Activated naive CD8-positive, alpha-beta T cell treated with anti-CD3 and anti-CD28 coated beads, Interleukin-2, amount 10 ng/mL, durations not matched to agents 7 days and 5 days (primary cell): ENCODE measurements at regions not wholly inside any gene's neighbourhood (a gene's known extent, or its start where the extent isn't known, plus 50 kb on each side); places are given as distances from the start of the nearest gene placed in this dataset.
A peak's percentile ranks its signal among the peaks of the same experiment; 100 is the strongest.

Experiments
- ATAC-seq: fragments of 150-1000 bp; cut with Tn5 transposase; one replicate; pipeline ENCODE4 v1.10.0; 2021; ENCODE audit warnings: low read depth, moderate library complexity
- POLR2A ChIA-PET: fragments of 350-600 bp; sonication (Branson Sonifier 250); formaldehyde crosslinking; loops from one replicate; lab custom pipeline; 2021; ENCODE audit warnings: antibody characterized with exemption; lab: Charles Lee
- DNase-seq: peaks from one replicate; pipeline ENCODE4 v3.0.0; 2021
- H3K27ac Mint-ChIP-seq: one replicate; pipeline ENCODE4 v1.8.0; 2022; ENCODE audit warnings: mild to moderate bottlenecking, mixed read lengths
- H3K27me3 Mint-ChIP-seq: one replicate; pipeline ENCODE4 v1.8.0; 2022; ENCODE audit warnings: mild to moderate bottlenecking, moderate library complexity, mixed read lengths
- H3K36me3 Mint-ChIP-seq: one replicate; pipeline ENCODE4 v1.8.0; 2021; ENCODE audit warnings: mild to moderate bottlenecking, mixed read lengths
- H3K4me1 Mint-ChIP-seq: one replicate; pipeline ENCODE4 v1.8.0; 2021; ENCODE audit warnings: mixed read lengths
- H3K4me3 Mint-ChIP-seq: one replicate; pipeline ENCODE4 v1.8.0; 2022; ENCODE audit warnings: mild to moderate bottlenecking, moderate library complexity, mixed read lengths
- H3K9me3 Mint-ChIP-seq: one replicate; pipeline ENCODE4 v1.8.0; 2021; ENCODE audit warnings: mixed read lengths

DNA sequence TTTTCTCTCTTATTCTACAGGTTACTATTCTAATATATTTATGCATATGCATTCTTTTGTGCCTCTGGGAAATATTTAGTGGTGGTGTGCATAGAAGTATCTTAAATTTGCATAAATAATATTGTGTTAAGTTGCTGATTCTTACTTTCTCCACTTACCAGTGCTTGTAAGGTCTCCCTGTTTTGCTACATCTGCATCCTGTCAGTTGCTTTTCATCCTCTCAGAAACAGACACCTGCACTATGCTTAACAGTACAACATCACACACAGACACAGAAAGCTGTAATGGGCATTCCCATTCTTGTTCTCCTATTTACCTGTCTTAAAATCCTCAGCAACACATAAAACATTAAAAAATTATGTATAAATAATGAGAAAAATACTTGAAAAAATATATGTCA is 713.3 kb upstream of the RGMB start:
- ATAC-seq (no peak), DNase-seq (no peak)
- no peak overlapping the region for H3K27ac Mint-ChIP-seq
- H3K4me3 Mint-ChIP-seq, result no peak overlapping the region
- no peaks in the 10 kb centered on the region for H3K9me3 Mint-ChIP-seq
- POLR2A ChIA-PET, result no interaction called here
- peaks cover 5% of the 10 kb centered on the region for H3K27me3 Mint-ChIP-seq
- H3K36me3 Mint-ChIP-seq, result no peaks in the 10 kb centered on the region
- H3K4me1 Mint-ChIP-seq, result no peaks in the 10 kb centered on the region

DNA sequence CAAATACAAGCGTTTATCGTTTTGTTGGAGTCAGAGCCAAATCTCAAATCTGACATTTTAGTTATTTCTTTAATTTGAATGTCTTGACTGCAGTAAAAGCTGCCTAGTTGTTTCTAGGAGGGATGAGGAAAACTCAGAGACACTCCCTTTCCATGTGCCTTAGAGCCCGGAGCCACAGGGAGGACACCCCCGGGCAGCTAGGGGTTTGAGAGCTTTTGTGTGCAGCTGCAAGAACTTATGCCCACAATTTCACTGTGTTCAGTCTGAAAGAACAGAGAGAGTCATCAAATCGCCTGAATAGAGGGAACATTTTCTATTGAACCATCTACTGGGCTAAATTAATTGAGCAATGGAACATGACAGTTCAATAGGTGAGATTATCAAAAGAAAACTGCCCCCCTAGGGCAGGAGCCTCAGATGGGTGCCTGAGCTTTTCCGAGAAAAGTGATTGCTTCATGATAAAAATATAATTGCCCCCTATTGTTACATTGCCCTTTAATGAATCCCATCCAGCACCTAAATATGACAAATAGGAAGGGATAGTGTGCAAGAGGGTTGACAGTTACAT is 709.3 kb upstream of the RGMB start:
- POLR2A ChIA-PET, result no interaction called here
- no peak overlapping the region for H3K4me3 Mint-ChIP-seq
- peaks cover 5% of the 10 kb centered on the region for H3K27me3 Mint-ChIP-seq
- ATAC-seq (no peak), DNase-seq (no peak)
- H3K27ac Mint-ChIP-seq, result no peak overlapping the region
- no peaks in the 10 kb centered on the region for H3K4me1 Mint-ChIP-seq
- no peaks in the 10 kb centered on the region for H3K9me3 Mint-ChIP-seq
- no peaks in the 10 kb centered on the region for H3K36me3 Mint-ChIP-seq

DNA sequence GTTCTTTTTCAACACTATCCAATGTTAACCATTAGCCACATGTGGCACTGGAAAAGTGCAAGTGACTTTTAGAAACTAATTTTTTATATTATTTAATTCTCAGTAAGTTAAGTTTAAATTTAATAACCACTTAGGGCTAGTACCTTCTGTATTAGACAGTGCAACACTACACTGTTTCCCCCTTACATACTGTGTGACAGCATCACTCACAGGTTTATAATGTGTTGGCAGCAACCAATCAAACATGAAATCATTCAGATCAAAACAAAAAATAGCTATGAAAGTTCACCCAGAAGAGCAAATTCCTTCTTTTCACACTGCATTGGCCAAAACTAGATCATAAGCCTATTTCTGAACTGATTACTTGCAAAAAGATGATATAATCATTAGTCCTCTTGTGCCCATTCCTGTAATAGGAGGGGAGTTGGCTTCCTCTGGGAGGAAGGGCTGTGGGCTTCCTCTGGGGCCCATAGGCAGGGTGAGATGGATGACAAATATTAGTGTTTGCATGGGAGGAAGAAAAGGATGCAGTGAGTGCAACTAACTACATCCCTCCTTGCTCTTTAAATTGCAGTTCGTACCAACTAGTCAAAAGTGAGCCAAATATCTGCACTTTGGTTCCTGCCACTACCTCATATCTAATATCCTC is 708.1 kb upstream of the RGMB start:
- Mint-ChIP-seq H3K27me3 (peaks cover 2% of the 10 kb centered on the region), H3K27ac (no peak overlapping the region), H3K9me3 (no peaks in the 10 kb centered on the region), H3K4me3 (no peak overlapping the region), H3K36me3 (no peaks in the 10 kb centered on the region), H3K4me1 (peaks cover 6% of the 10 kb centered on the region)
- POLR2A ChIA-PET, result no interaction called here
- DNase-seq (no peak), ATAC-seq (no peak)

DNA sequence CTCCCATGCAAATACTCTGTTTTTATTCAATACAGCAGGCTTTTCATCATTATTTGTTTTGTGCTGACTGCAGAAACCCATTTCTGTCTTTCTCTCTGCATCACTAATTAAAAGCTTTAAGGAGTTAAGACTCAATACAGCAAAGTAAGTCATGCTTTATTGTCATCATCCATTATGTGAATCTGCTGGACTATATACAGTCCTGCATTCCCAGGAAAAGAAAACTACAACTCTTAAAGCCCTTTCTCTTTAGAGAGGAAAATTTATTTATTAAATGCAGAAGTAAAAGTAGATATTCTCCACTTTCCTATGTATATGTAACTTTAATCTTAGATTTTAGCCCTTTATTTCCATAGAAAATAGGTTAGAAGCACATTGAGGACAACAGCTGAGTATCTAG is 706.6 kb upstream of the RGMB start:
- no peak for DNase-seq
- H3K27me3 Mint-ChIP-seq, result no peaks in the 10 kb centered on the region
- POLR2A ChIA-PET, result no interaction called here
- ATAC-seq, result no peak
- H3K9me3 Mint-ChIP-seq, result no peaks in the 10 kb centered on the region
- H3K36me3 Mint-ChIP-seq, result no peaks in the 10 kb centered on the region
- peaks cover 6% of the 10 kb centered on the region for H3K4me1 Mint-ChIP-seq
- no peak overlapping the region for H3K4me3 Mint-ChIP-seq
- H3K27ac Mint-ChIP-seq, result no peak overlapping the region

DNA sequence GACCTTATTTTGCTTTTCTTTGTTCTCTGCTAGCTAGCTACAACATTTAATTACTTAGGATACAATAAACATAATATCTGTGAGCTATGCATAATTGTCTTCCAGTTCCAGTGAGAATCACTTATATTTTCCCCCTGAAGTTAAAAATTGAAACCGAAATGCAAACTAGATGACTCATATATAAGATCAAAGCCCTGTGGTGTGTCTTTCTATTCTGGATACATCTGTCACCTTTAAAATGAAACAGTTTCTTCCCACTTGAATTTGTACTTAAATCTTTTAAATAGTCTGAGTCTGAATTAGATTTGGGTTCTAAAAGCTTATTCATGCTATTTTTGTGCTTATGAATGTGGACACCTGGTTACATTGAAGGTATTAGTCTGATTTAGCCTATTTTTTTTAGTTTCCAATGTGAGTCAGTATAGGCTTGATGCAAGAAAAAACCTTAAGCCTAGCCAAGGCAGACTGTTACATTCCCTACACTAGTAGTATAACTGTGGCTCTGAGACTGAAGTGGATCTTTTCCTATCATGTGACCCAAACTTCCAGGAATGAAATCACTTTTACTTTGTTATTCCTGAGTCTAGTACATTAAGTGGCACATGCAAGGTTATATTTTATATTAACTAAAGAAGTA is 703.5 kb upstream of the RGMB start:
- DNase-seq, result no peak
- no peak overlapping the region for H3K4me3 Mint-ChIP-seq
- peaks cover 4% of the 10 kb centered on the region for H3K27me3 Mint-ChIP-seq
- ATAC-seq, result peak; percentile 52
- no peak overlapping the region for H3K27ac Mint-ChIP-seq
- POLR2A ChIA-PET, result no interaction called here
- H3K4me1 Mint-ChIP-seq, result peaks cover 6% of the 10 kb centered on the region
- no peaks in the 10 kb centered on the region for H3K9me3 Mint-ChIP-seq
- no peaks in the 10 kb centered on the region for H3K36me3 Mint-ChIP-seq

DNA sequence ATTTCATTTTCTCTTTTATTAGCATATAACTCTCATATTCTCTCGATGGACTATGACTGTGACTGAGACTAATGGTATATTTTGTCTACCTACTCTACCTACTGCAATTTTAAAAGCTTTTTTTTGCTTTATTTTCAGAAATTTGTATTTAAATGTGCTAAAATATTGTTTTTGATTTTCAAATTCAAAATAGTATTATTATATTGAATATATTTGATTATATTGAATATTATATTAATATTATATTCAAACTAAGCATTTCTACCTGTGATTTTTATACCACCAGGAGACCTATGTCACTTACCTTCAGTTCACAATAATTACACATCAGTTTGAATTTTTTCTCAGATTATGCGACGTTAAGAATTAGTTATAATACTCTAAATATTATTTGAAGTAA is 700.5 kb upstream of the RGMB start:
- no peak overlapping the region for H3K4me3 Mint-ChIP-seq
- H3K36me3 Mint-ChIP-seq, result no peaks in the 10 kb centered on the region
- peaks cover 6% of the 10 kb centered on the region for H3K4me1 Mint-ChIP-seq
- DNase-seq (no peak), ATAC-seq (no peak)
- peaks cover 7% of the 10 kb centered on the region for H3K27me3 Mint-ChIP-seq
- no peak overlapping the region for H3K27ac Mint-ChIP-seq
- POLR2A ChIA-PET, result no interaction called here
- no peaks in the 10 kb centered on the region for H3K9me3 Mint-ChIP-seq

DNA sequence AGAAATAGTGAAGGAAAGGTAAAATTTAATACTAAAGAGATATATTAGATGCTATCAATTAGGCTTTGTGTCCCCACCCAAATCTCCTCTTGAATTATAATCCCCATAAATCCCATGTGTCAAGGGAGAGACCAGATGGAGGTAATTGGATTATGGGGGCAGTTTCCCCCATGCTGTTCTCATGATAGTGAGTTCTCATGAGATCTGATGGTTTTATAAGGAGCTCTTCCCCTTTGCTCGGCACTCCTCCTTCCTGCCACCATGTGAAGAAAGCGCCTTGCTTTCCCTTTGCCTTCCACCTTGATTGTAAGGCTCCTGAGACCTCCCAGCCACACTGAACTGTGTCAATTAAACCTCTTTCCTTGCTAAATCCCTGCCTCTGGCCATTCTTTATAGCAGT is 697.0 kb upstream of the RGMB start:
- no peaks in the 10 kb centered on the region for H3K4me1 Mint-ChIP-seq
- H3K4me3 Mint-ChIP-seq, result no peak overlapping the region
- peaks cover 7% of the 10 kb centered on the region for H3K27me3 Mint-ChIP-seq
- DNase-seq (no peak), ATAC-seq (no peak)
- POLR2A ChIA-PET, result no interaction called here
- H3K27ac Mint-ChIP-seq, result no peak overlapping the region
- no peaks in the 10 kb centered on the region for H3K9me3 Mint-ChIP-seq
- no peaks in the 10 kb centered on the region for H3K36me3 Mint-ChIP-seq

DNA sequence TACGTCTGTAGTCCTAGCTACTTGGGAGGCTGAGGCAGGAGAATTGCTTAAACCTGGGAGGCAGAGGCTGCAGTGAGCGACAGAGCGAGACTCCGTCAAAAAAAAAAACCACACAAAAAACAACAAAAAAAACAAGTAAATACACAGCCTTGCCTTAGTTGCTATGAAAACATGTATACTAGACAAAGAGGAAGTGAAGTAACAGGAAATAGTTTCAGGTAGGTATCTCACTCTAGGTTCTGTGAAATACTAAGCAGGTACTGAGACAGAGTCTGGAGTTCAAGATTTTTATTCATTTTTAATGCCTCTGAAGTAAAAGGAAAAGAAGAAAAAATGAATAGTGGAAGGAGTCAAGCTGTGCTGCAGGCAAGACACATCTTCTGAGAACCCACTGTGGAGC is 687.9 kb upstream of the RGMB start:
- Mint-ChIP-seq H3K4me1 (no peaks in the 10 kb centered on the region), H3K27me3 (no peaks in the 10 kb centered on the region), H3K9me3 (no peaks in the 10 kb centered on the region), H3K27ac (no peak overlapping the region), H3K36me3 (no peaks in the 10 kb centered on the region), H3K4me3 (no peak overlapping the region)
- POLR2A ChIA-PET, result no interaction called here
- no peak for ATAC-seq
- DNase-seq, result no peak

DNA sequence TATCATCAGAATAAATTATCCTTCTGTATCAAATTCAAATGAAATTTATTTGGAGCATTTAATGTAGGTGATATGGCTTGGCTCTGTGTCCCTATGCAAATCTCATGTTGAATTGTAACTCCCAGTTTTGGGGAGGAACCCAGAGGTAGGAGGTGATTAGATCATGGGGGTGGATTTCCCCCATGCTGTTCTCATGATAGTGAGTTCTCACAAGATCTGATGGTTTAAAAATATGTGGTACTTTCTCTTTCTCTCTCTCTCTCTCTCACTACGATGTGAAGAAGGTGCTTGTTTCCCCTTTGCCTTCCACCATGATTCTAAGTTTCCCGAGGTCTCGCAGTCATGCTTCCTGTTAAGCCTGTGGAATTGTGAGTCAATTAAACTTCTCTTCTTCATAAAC is 678.4 kb upstream of the RGMB start:
- DNase-seq (no peak), ATAC-seq (no peak)
- Mint-ChIP-seq H3K27me3 (no peaks in the 10 kb centered on the region), H3K4me1 (no peaks in the 10 kb centered on the region), H3K4me3 (no peak overlapping the region), H3K27ac (no peak overlapping the region), H3K36me3 (no peaks in the 10 kb centered on the region), H3K9me3 (peaks cover 2% of the 10 kb centered on the region)
- POLR2A ChIA-PET, result no interaction called here

DNA sequence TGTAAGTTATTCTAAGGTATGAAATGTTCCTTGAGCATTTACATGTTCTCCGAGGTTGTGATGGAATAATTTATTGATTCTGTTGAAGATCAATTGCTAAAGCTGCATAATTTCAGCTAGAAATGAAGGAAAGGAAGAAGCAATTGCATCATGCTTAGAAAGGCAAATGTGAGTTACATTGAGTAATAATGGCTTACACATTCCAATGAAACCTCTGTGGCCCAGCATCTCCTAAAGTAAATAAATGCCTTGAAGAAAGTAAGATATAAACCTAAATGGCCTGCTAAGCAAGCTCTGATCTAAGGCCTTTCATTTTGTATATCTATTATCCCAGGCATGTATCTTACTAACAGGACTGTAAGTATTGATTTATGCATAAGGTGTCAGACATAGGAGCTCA is 677.3 kb upstream of the RGMB start:
- Mint-ChIP-seq H3K27ac (no peak overlapping the region), H3K4me3 (no peak overlapping the region)

DNA sequence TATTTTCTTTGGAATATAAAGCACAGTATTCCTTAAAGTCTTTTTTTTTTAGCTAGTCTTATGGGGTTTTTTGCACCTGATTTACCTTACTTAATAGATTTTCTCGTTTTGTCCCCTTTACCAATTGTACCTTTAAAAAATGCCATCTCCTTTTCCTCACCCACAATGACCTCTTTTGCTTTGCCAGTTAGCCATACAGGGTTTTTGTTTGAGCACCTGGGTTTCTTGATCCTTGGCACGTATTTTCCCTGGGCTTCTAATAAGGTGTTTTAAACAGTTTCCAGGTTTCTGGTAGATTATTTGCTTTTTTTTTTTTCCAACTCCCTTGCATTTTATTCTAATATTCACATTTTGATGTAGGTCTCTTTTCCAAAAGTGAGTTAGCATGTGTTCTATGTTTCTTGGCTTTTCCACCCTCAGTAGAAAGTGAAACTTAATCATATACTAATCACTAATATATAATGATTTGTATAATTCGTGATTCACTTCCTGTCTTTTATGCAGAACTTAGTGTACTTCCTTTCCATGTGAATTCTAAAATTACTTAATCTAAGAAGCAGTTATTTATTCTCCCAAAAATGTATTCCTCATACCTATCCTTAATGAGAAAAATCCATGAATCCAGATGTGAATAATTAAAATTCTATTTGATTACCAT is 673.9 kb upstream of the RGMB start:
- H3K4me3 Mint-ChIP-seq, result no peak overlapping the region
- POLR2A ChIA-PET, result no interaction called here
- no peaks in the 10 kb centered on the region for H3K27me3 Mint-ChIP-seq
- peaks cover 4% of the 10 kb centered on the region for H3K9me3 Mint-ChIP-seq
- DNase-seq (no peak), ATAC-seq (no peak)
- H3K4me1 Mint-ChIP-seq, result no peaks in the 10 kb centered on the region
- H3K27ac Mint-ChIP-seq, result no peak overlapping the region
- no peaks in the 10 kb centered on the region for H3K36me3 Mint-ChIP-seq

More for the DNA sequence above, 677.3 kb upstream of the RGMB start:
- POLR2A ChIA-PET, result no interaction called here
- ATAC-seq (no peak), DNase-seq (no peak)
- Mint-ChIP-seq H3K4me1 (no peaks in the 10 kb centered on the region), H3K27me3 (no peaks in the 10 kb centered on the region), H3K36me3 (no peaks in the 10 kb centered on the region), H3K9me3 (peaks cover 2% of the 10 kb centered on the region)

DNA sequence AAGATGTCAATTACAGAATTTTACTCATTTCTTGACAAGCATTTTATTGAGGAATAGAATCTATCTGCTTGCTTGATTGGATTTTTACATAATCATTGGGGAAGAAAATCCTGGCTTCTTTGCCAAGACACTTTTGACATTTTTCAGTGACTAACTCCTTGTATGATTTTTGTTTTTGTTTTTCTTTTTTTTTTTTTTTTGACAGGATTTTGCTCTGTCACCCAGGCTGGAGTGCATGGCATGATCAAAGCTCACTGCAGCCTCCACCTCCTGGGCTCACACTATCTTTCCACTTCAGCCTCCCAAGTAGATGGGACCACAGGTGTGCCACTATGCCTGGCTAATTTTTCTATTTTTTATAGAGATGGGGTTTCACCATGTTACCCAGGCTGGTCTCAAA is 672.3 kb upstream of the RGMB start:
- no peaks in the 10 kb centered on the region for H3K36me3 Mint-ChIP-seq
- DNase-seq, result no peak
- peaks cover 3% of the 10 kb centered on the region for H3K9me3 Mint-ChIP-seq
- H3K4me3 Mint-ChIP-seq, result no peak overlapping the region
- H3K27me3 Mint-ChIP-seq, result no peaks in the 10 kb centered on the region
- ATAC-seq, result no peak
- no peak overlapping the region for H3K27ac Mint-ChIP-seq
- POLR2A ChIA-PET, result no interaction called here
- H3K4me1 Mint-ChIP-seq, result no peaks in the 10 kb centered on the region

DNA sequence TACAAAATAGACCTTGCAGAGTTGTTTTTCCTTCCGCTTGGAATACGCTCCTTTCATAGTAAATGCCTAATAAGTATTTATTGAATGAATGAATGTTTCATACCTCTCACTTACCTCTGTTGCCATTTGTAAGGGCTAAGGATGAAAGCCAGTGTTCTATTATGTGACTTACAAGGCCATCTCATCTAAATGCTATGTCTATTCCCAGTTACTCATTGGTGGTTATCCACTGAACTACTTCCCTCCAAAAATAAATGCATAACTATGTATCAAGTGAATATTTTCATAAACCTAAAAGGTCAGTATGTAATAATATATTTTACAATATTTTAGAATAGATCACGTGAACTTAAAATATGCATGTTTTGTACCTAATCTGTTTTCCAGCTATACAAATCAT is 670.5 kb upstream of the RGMB start:
- DNase-seq (no peak), ATAC-seq (no peak)
- Mint-ChIP-seq H3K4me1 (no peaks in the 10 kb centered on the region), H3K27ac (no peak overlapping the region), H3K36me3 (no peaks in the 10 kb centered on the region), H3K9me3 (peaks cover 3% of the 10 kb centered on the region), H3K27me3 (no peaks in the 10 kb centered on the region), H3K4me3 (no peak overlapping the region)
- POLR2A ChIA-PET, result no interaction called here

DNA sequence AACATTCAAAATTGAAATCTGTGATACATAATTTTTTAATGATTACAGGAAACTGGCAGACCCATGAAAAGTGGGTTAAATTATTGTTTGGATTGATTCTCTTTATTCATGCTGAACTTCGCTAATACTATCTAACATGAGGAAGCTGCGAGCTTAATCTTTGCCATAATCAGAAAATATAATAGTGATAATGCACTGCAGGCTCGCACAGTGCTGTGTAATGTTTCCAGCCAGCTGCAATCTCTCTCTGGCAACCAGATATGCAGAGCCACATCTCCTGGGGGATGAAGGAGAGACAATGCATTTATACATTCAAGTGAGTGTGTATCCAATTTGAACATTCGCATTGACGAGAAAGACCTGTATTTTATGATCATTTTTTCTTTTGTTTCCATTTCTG is 669.7 kb upstream of the RGMB start:
- no peak overlapping the region for H3K4me3 Mint-ChIP-seq
- H3K27ac Mint-ChIP-seq, result no peak overlapping the region
- DNase-seq, result no peak
- ATAC-seq, result no peak
- POLR2A ChIA-PET, result no interaction called here
- H3K4me1 Mint-ChIP-seq, result no peaks in the 10 kb centered on the region
- H3K27me3 Mint-ChIP-seq, result no peaks in the 10 kb centered on the region
- no peaks in the 10 kb centered on the region for H3K36me3 Mint-ChIP-seq
- peaks cover 3% of the 10 kb centered on the region for H3K9me3 Mint-ChIP-seq
